ENCODE measurements at regions not wholly inside any gene's neighbourhood (a gene's known extent, or its start where the extent isn't known, plus 50 kb on each side); places are given as distances from the start of the nearest gene placed in this dataset.

GRCh38 chr10:29096303-29096824 lies 192.5 kb upstream of the LYZL1 start:
- no peak for TF ChIP-seq CTCF (conservative IDR thresholded peaks at IDR 0.05 in 1 of 2, IDR thresholded peaks at IDR 0.05 in 1 of 2; ENCODE audit: low read depth in 1 of 2, low read length in 2 of 2)
- TF ChIP-seq EZH2 (IDR thresholded peaks at IDR 0.05; ENCODE audit: low read length, missing control alignments): no peak

Measured in fibroblast of lung (primary cell).